GM23338 (cell line): ENCODE measurements at regions not wholly inside any gene's neighbourhood (a gene's known extent, or its start where the extent isn't known, plus 50 kb on each side); places are given as distances from the start of the nearest gene placed in this dataset.

ENCODE experiments used
- ATAC-seq: fragments of 200-7000 bp; cut with Tn5 transposase; 3 replicates; pipeline ENCODE4 v1.9.1; 2020
- DNase-seq: peaks from one replicate; pipeline ENCODE4 v3.0.0-alpha.2; 2015; ENCODE audit warnings: low spot score
- H2AFZ ChIP-seq: fragments of 200-600 bp; sonication (generic); 2 replicates; pipeline ENCODE4 v1.8.0; 2016; ENCODE audit warnings: antibody characterized with exemption, mild to moderate bottlenecking, moderate library complexity
- H3F3A ChIP-seq: fragments of 200-600 bp; sonication (generic); replicated peaks from 2 replicates; pipeline ENCODE4 v1.8.0; 2017; ENCODE audit warnings: antibody characterized with exemption, mixed run types, low read depth
- H3K27ac ChIP-seq: fragments of 200-600 bp; sonication (generic); 2 replicates; pipeline ENCODE4 v1.6.1; 2016; ENCODE audit warnings: low read depth
- H3K27me3 ChIP-seq: fragments of 200-600 bp; sonication (generic); 2 replicates; pipeline ENCODE4 v1.8.0; 2016; ENCODE audit warnings: mild to moderate bottlenecking, mixed run types, moderate library complexity; ENCODE audit not compliant: insufficient read depth
- H3K36me3 ChIP-seq: fragments of 200-600 bp; sonication (generic); 2 replicates; pipeline ENCODE4 v1.8.0; 2016; ENCODE audit warnings: mild to moderate bottlenecking; ENCODE audit not compliant: insufficient read depth
- H3K4me1 ChIP-seq: fragments of 200-600 bp; sonication (generic); 2 replicates; pipeline ENCODE4 v1.8.0; 2016; ENCODE audit warnings: mild to moderate bottlenecking, moderate library complexity; ENCODE audit not compliant: insufficient read depth
- H3K4me2 ChIP-seq: fragments of 200-600 bp; sonication (generic); 2 replicates; pipeline ENCODE4 v1.7.1; 2017; ENCODE audit warnings: mixed run types
- H3K4me3 ChIP-seq: fragments of 200-600 bp; sonication (generic); 2 replicates; pipeline ENCODE4 v1.6.1; 2016; ENCODE audit warnings: mixed run types
- H3K79me2 ChIP-seq: fragments of 200-600 bp; sonication (generic); replicated peaks from 2 replicates; pipeline ENCODE4 v1.8.0; 2017; ENCODE audit warnings: mild to moderate bottlenecking; ENCODE audit not compliant: insufficient read depth
- H3K9me2 ChIP-seq: fragments of 200-600 bp; sonication (generic); 2 replicates; pipeline ENCODE4 v1.8.0; 2017; ENCODE audit not compliant: insufficient read depth
- H4K20me1 ChIP-seq: fragments of 200-600 bp; sonication (generic); replicated peaks from 2 replicates; pipeline ENCODE4 v1.8.0; 2017; ENCODE audit warnings: mild to moderate bottlenecking; ENCODE audit not compliant: insufficient read depth
- H3K27ac Mint-ChIP-seq: 2 replicates; pipeline ENCODE4 v1.8.0; 2020; ENCODE audit warnings: inconsistent platforms, mild to moderate bottlenecking, moderate library complexity, mixed read lengths
- H3K27me3 Mint-ChIP-seq: 3 replicates; pipeline ENCODE4 v1.8.0; 2022; ENCODE audit warnings: low read depth, mild to moderate bottlenecking, moderate library complexity, mixed read lengths, inconsistent platforms; ENCODE audit not compliant: insufficient read depth, poor library complexity
- H3K36me3 Mint-ChIP-seq: 3 replicates; pipeline ENCODE4 v1.8.0; 2021; ENCODE audit warnings: low read depth, mild to moderate bottlenecking, inconsistent platforms, moderate library complexity, mixed read lengths
- H3K4me1 Mint-ChIP-seq: 3 replicates; pipeline ENCODE4 v1.8.0; 2020; ENCODE audit warnings: mild to moderate bottlenecking, inconsistent platforms, mixed read lengths
- H3K4me3 Mint-ChIP-seq: 3 replicates; pipeline ENCODE4 v1.8.0; 2021; ENCODE audit warnings: moderate library complexity, mild to moderate bottlenecking, inconsistent platforms, mixed read lengths
- H3K9me3 Mint-ChIP-seq: 3 replicates; pipeline ENCODE4 v1.8.0; 2020; ENCODE audit warnings: moderate library complexity, mild to moderate bottlenecking, inconsistent platforms, mixed read lengths
- EZH2phosphoT487 ChIP-seq: fragments of 200-600 bp; sonication (generic); IDR thresholded peaks from one replicate; pipeline ENCODE4 v1.8.1; 2018; ENCODE audit warnings: antibody characterized with exemption; ENCODE audit not compliant: unreplicated experiment
- JUNB ChIP-seq: IDR thresholded peaks from one replicate; pipeline ENCODE4 v1.6.1; 2016; ENCODE audit warnings: antibody characterized with exemption; ENCODE audit not compliant: unreplicated experiment
- POLR2AphosphoS5 ChIP-seq: IDR thresholded peaks from 2 replicates; pipeline ENCODE4 v1.6.1; 2016; ENCODE audit warnings: antibody characterized with exemption, low read depth
- REST ChIP-seq: IDR thresholded peaks from one replicate; pipeline ENCODE4 v1.6.1; 2018; ENCODE audit warnings: antibody characterized with exemption; ENCODE audit not compliant: unreplicated experiment
- ZNF331 ChIP-seq: fragments of 250-450 bp; sonication (Bioruptor Pico); IDR thresholded peaks from 2 replicates; pipeline ENCODE4 v1.5.0; 2020; ENCODE audit warnings: low read depth, mild to moderate bottlenecking, moderate library complexity
- TF ChIP-seq, protein P1 (sequence below): fragments of 250-450 bp; sonication (Bioruptor Pico); IDR thresholded peaks from 2 replicates; pipeline ENCODE4 v1.5.0; 2020; ENCODE audit warnings: mild to moderate bottlenecking, moderate library complexity
- TF ChIP-seq, protein P2 (sequence below), 2 experiments: fragments of 200-600 bp in 1 of 2; sonication (generic) in 1 of 2; conservative IDR thresholded peaks; 2 replicates each; pipeline versions ENCODE4 v1.5.1 to v1.6.1; 2016 to 2017; ENCODE audit warnings: antibody characterized with exemption in 2 of 2, low read depth in 2 of 2, mild to moderate bottlenecking in 2 of 2, moderate library complexity in 1 of 2

GRCh38 chr1:13901597-13901996, 201.6 kb downstream of the PRDM2 start (continued):
- TF ChIP-seq, protein P1, sequence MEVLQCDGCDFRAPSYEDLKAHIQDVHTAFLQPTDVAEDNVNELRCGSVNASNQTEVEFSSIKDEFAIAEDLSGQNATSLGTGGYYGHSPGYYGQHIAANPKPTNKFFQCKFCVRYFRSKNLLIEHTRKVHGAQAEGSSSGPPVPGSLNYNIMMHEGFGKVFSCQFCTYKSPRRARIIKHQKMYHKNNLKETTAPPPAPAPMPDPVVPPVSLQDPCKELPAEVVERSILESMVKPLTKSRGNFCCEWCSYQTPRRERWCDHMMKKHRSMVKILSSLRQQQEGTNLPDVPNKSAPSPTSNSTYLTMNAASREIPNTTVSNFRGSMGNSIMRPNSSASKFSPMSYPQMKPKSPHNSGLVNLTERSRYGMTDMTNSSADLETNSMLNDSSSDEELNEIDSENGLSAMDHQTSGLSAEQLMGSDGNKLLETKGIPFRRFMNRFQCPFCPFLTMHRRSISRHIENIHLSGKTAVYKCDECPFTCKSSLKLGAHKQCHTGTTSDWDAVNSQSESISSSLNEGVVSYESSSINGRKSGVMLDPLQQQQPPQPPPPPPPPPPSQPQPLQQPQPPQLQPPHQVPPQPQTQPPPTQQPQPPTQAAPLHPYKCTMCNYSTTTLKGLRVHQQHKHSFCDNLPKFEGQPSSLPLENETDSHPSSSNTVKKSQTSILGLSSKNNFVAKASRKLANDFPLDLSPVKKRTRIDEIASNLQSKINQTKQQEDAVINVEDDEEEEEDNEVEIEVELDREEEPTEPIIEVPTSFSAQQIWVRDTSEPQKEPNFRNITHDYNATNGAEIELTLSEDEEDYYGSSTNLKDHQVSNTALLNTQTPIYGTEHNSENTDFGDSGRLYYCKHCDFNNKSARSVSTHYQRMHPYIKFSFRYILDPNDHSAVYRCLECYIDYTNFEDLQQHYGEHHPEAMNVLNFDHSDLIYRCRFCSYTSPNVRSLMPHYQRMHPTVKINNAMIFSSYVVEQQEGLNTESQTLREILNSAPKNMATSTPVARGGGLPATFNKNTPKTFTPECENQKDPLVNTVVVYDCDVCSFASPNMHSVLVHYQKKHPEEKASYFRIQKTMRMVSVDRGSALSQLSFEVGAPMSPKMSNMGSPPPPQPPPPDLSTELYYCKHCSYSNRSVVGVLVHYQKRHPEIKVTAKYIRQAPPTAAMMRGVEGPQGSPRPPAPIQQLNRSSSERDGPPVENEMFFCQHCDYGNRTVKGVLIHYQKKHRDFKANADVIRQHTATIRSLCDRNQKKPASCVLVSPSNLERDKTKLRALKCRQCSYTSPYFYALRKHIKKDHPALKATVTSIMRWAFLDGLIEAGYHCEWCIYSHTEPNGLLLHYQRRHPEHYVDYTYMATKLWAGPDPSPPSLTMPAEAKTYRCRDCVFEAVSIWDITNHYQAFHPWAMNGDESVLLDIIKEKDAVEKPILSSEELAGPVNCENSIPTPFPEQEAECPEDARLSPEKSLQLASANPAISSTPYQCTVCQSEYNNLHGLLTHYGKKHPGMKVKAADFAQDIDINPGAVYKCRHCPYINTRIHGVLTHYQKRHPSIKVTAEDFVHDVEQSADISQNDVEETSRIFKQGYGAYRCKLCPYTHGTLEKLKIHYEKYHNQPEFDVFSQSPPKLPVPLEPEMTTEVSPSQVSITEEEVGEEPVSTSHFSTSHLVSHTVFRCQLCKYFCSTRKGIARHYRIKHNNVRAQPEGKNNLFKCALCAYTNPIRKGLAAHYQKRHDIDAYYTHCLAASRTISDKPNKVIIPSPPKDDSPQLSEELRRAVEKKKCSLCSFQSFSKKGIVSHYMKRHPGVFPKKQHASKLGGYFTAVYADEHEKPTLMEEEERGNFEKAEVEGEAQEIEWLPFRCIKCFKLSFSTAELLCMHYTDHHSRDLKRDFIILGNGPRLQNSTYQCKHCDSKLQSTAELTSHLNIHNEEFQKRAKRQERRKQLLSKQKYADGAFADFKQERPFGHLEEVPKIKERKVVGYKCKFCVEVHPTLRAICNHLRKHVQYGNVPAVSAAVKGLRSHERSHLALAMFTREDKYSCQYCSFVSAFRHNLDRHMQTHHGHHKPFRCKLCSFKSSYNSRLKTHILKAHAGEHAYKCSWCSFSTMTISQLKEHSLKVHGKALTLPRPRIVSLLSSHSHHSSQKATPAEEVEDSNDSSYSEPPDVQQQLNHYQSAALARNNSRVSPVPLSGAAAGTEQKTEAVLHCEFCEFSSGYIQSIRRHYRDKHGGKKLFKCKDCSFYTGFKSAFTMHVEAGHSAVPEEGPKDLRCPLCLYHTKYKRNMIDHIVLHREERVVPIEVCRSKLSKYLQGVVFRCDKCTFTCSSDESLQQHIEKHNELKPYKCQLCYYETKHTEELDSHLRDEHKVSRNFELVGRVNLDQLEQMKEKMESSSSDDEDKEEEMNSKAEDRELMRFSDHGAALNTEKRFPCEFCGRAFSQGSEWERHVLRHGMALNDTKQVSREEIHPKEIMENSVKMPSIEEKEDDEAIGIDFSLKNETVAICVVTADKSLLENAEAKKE, result no peak

- ATAC-seq, result no peak
- H3K4me2 ChIP-seq, result no peak overlapping the region
- no peaks in the 10 kb centered on the region for H3K9me2 ChIP-seq
- H3K27ac ChIP-seq, result no peak overlapping the region
- H3K27me3 Mint-ChIP-seq, result peaks cover 5% of the 10 kb centered on the region
- no peak for DNase-seq
- H3K9me3 Mint-ChIP-seq, result peaks cover 3% of the 10 kb centered on the region; the same call in 1 of the 3 replicates
- H3K4me3 ChIP-seq, result no peak overlapping the region
- no peak overlapping the region for H3K27ac Mint-ChIP-seq
- H3K4me1 ChIP-seq, result no peaks in the 10 kb centered on the region
- H3K36me3 Mint-ChIP-seq, result no peaks in the 10 kb centered on the region; the same call in 2 of the 3 replicates
- no peaks in the 10 kb centered on the region for H4K20me1 ChIP-seq
- H3K36me3 ChIP-seq, result no peaks in the 10 kb centered on the region
- H3K4me1 Mint-ChIP-seq, result no peaks in the 10 kb centered on the region
- H3K4me3 Mint-ChIP-seq, result no peak overlapping the region
- no peaks in the 10 kb centered on the region for H3F3A ChIP-seq
- no peaks in the 10 kb centered on the region for H3K79me2 ChIP-seq
- no peaks in the 10 kb centered on the region for H3K27me3 ChIP-seq
- H2AFZ ChIP-seq, result no peak overlapping the region
- TF ChIP-seq POLR2AphosphoS5, result no peak
- no peak for TF ChIP-seq EZH2phosphoT487
- TF ChIP-seq JUNB, result no peak
- TF ChIP-seq, protein P2, sequence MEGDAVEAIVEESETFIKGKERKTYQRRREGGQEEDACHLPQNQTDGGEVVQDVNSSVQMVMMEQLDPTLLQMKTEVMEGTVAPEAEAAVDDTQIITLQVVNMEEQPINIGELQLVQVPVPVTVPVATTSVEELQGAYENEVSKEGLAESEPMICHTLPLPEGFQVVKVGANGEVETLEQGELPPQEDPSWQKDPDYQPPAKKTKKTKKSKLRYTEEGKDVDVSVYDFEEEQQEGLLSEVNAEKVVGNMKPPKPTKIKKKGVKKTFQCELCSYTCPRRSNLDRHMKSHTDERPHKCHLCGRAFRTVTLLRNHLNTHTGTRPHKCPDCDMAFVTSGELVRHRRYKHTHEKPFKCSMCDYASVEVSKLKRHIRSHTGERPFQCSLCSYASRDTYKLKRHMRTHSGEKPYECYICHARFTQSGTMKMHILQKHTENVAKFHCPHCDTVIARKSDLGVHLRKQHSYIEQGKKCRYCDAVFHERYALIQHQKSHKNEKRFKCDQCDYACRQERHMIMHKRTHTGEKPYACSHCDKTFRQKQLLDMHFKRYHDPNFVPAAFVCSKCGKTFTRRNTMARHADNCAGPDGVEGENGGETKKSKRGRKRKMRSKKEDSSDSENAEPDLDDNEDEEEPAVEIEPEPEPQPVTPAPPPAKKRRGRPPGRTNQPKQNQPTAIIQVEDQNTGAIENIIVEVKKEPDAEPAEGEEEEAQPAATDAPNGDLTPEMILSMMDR (conservative IDR thresholded peaks at IDR 0.05; ENCODE audit: low read depth in 2 of 2), result no peak
- TF ChIP-seq ZNF331, result no peak
- TF ChIP-seq REST, result no peak
These were observed 208.1 kb downstream of the PRDM2 start for GRCh38 chr1:13908128-13908527.
